ENCODE measurements at regions not wholly inside any gene's neighbourhood (a gene's known extent, or its start where the extent isn't known, plus 50 kb on each side); places are given as distances from the start of the nearest gene placed in this dataset.
"Not testable (repeated sequence)": the region's sequence is repeated elsewhere in the genome, so short reads cannot be mapped to it uniquely, and the experiment has no call there.

DNA sequence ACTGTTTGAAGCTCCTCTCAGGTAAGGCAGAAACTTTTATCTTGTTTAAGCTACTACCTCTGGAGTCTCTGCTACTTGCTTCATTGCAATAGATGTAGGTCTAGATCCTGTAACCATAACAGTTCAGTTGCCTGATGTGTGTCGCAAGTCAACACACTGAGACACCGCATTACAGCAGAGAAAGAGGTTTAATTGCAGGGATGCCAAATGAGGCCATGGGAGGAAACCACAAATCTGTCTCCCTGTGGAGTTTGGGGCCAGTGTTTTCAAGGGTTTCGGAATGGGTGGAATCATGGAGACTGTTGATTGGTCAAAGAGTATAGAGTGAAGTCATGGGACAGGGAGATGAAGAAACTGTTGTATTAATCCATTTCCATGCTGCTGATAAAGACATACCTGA, 57.1 kb upstream of the RBM24 start:
- DNase-seq (ENCODE audit: low read depth, low spot score), result no peak
- ChIA-PET POLR2A (interaction anchor here (0.7 kb wide), 2 partner anchors 12 to 64 kb away, joined by 3 to 5 read pairs; no protein-coding TSS in a partner anchor), CTCF (interaction anchor here (1.1 kb wide), 1 partner anchor 15 kb away, joined by 3 read pairs; no protein-coding TSS in a partner anchor)
- no peak overlapping the region for H3K4me3 ChIP-seq (ENCODE audit: low read depth, low read length)
- TF ChIP-seq, protein P1, sequence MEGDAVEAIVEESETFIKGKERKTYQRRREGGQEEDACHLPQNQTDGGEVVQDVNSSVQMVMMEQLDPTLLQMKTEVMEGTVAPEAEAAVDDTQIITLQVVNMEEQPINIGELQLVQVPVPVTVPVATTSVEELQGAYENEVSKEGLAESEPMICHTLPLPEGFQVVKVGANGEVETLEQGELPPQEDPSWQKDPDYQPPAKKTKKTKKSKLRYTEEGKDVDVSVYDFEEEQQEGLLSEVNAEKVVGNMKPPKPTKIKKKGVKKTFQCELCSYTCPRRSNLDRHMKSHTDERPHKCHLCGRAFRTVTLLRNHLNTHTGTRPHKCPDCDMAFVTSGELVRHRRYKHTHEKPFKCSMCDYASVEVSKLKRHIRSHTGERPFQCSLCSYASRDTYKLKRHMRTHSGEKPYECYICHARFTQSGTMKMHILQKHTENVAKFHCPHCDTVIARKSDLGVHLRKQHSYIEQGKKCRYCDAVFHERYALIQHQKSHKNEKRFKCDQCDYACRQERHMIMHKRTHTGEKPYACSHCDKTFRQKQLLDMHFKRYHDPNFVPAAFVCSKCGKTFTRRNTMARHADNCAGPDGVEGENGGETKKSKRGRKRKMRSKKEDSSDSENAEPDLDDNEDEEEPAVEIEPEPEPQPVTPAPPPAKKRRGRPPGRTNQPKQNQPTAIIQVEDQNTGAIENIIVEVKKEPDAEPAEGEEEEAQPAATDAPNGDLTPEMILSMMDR (IDR thresholded peaks at IDR 0.05; ENCODE audit: insufficient read depth, low read length, missing control alignments), result no peak

DNA sequence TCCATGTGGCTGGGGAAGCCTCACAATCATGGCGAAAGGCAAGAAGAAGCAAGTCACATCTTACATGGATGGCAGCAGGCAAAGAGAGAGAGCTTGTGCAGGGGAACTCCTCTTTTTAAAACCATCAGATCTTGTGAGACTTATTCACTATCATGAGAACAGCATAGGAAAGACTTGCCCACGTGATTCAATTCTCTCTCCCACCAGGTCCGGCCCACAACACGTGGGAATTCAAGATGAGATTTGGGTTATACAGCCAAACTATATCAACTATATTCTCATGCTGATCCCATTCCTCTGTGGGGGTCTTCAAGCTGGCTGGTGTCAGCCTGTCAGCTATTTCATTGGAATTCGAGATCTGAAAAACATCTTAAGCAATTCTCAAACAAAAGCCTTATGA, 56.7 kb upstream of the RBM24 start:
- not testable (repeated sequence) for H3K4me3 ChIP-seq (ENCODE audit: low read depth, low read length); DNase-seq (ENCODE audit: low read depth, low spot score)
- ChIA-PET POLR2A (interaction anchor here (0.7 kb wide), 1 partner anchor 13 kb away, joined by 3 read pairs; no protein-coding TSS in a partner anchor), CTCF (interaction anchor here (1.1 kb wide), 1 partner anchor 15 kb away, joined by 3 read pairs; no protein-coding TSS in a partner anchor)

DNA sequence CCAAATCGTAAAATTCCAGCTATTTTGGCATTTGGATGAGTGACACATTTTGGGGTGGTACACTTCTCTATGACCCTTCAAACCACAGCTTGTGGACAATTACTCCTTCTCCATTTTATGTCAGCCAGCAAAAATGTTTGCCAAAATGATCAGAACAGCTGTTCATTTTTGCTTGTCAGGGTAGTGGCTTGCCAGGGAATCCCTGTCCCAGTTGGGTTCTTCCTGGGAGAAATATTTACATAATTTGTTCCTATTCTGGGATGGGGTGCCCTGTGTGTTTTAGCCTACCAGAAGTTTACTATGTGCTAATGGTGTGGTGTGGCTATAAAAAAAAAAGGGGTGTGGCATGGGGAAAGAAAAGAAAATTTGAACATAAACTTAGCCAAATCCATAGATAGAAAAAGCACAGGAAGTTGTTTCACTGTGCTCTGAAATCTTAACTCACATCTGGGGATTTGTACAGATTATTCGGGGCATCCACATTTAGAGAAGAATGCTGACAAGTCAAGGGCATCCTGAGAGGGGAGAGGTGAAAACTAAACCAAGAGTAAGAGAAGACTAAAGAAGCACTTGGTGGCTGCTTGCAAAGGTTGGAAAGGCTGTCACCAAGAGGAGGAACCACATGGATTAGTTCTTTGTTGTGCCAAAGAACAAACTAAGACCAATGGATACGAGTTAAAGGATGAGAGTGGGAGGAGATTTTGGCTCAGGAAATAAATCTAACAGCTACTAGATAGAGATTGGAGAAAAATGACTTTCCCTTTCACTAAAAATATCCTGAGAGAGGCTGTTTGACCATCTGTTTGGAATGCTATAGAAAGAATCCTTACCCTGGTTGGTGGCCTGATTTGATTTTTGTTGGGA, 55.2 kb upstream of the RBM24 start:
- H3K4me3 ChIP-seq (ENCODE audit: low read depth, low read length), result no peak overlapping the region
- CTCF ChIA-PET, result no interaction called here
- DNase-seq (ENCODE audit: low read depth, low spot score), result no peak
- POLR2A ChIA-PET, result no interaction called here
- TF ChIP-seq, protein P1 (IDR thresholded peaks at IDR 0.05; ENCODE audit: insufficient read depth, low read length, missing control alignments), result no peak

DNA sequence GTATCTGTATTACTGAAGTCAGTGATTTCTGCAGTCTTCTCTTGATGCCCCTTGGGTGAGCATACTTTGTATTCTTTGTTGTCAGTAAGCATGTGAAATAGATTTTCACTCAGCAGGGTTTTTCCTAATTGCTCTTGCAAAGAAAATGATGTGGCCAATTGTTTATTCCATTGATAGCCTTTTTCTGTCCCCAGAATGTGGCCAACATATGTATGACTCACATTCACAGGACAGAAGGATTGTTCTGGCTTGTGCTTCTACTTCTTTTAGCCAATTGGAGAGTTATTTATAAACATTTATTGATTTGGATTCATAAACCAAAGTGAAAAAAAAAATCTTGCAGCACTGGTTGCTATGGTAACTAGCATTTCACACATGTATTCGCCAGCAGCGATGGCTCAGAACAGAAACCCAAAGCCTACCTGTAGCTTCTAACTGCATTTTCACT, 54.4 kb upstream of the RBM24 start:
- POLR2A ChIA-PET, result no interaction called here
- TF ChIP-seq, protein P1 (IDR thresholded peaks at IDR 0.05; ENCODE audit: insufficient read depth, low read length, missing control alignments), result no peak
- H3K4me3 ChIP-seq (ENCODE audit: low read depth, low read length), result no peak overlapping the region
- CTCF ChIA-PET, result no interaction called here
- DNase-seq (ENCODE audit: low read depth, low spot score), result no peak

DNA sequence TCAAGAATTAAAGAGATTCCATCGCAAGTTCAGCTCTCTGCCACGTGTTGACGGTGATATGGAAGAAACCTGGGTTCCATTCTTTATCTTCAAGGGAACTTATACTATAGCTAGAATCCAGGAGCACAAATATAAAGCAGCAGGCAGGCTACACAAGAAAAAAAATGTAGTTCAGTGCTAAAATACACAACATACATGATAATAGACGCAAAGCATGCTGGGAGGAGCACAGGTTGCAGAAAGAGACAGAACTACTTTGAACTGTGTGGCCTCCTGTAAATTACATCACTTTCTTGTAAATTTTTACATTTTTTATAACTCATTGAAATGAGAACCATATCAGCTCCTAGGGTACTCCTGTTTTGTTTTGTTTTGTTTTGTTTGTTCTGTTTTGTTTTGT, 53.8 kb upstream of the RBM24 start:
- DNase-seq (ENCODE audit: low read depth, low spot score), result no peak
- ChIA-PET POLR2A (no interaction called here), CTCF (interaction anchor here (1.2 kb wide), 1 partner anchor 357 kb away, joined by 3 read pairs; no protein-coding TSS in a partner anchor)
- TF ChIP-seq, protein P1 (IDR thresholded peaks at IDR 0.05; ENCODE audit: insufficient read depth, low read length, missing control alignments), result no peak
- no peak overlapping the region for H3K4me3 ChIP-seq (ENCODE audit: low read depth, low read length)

Measured in AG04449 (cell line).